GM18519 (cell line): ENCODE measurements at regions not wholly inside any gene's neighbourhood (a gene's known extent, or its start where the extent isn't known, plus 50 kb on each side); places are given as distances from the start of the nearest gene placed in this dataset.

Experiments
- ATAC-seq: cut with Tn5 transposase; IDR thresholded peaks from one replicate; pipeline ENCODE4 v1.9.1; 2021; ENCODE audit warnings: mild to moderate bottlenecking, moderate library complexity; ENCODE audit not compliant: unreplicated experiment, low FRiP score

- no peak for ATAC-seq
Measured at GRCh38 chr12:77630790-77631445, 199.8 kb upstream of the NAV3 start.

- ATAC-seq: no peak
Measured at GRCh38 chr12:77630344-77630743, 200.3 kb upstream of the NAV3 start.

GRCh38 chr12:77629141-77629540 is 201.6 kb upstream of the NAV3 start:
- no peak for ATAC-seq

- no peak for ATAC-seq
Measured at GRCh38 chr12:77625441-77625840, 205.3 kb upstream of the NAV3 start.

GRCh38 chr12:77619425-77619824 is 211.3 kb upstream of the NAV3 start:
- ATAC-seq: no peak

GRCh38 chr12:77617818-77618217 is 212.9 kb upstream of the NAV3 start:
- ATAC-seq: no peak

- ATAC-seq: no peak
Measured at GRCh38 chr12:77615332-77615731, 215.4 kb upstream of the NAV3 start.

GRCh38 chr12:77613411-77613810 is 217.3 kb upstream of the NAV3 start:
- no peak for ATAC-seq

GRCh38 chr12:77610446-77610845 is 220.2 kb upstream of the NAV3 start:
- ATAC-seq: no peak

- ATAC-seq: no peak
Measured at GRCh38 chr12:77609016-77609415, 221.7 kb upstream of the NAV3 start.

GRCh38 chr12:77608271-77608824 is 222.3 kb upstream of the NAV3 start:
- ATAC-seq: no peak

- no peak for ATAC-seq
Measured at GRCh38 chr12:77606348-77606747, 224.3 kb upstream of the NAV3 start.

GRCh38 chr12:77603946-77604345 is 226.7 kb upstream of the NAV3 start:
- ATAC-seq: no peak

- ATAC-seq: no peak
Measured at GRCh38 chr12:77601069-77601468, 229.6 kb upstream of the NAV3 start.

GRCh38 chr12:77600468-77600843 is 230.2 kb upstream of the NAV3 start:
- ATAC-seq: no peak

GRCh38 chr12:77599782-77600467 is 230.8 kb upstream of the NAV3 start:
- no peak for ATAC-seq

GRCh38 chr12:77594366-77594765 is 236.3 kb upstream of the NAV3 start:
- ATAC-seq: no peak

GRCh38 chr12:77592836-77593235 is 237.9 kb upstream of the NAV3 start:
- no peak for ATAC-seq

- ATAC-seq: no peak
Measured at GRCh38 chr12:77591959-77592743, 238.5 kb upstream of the NAV3 start.

- no peak for ATAC-seq
Measured at GRCh38 chr12:77590306-77590705, 240.4 kb upstream of the NAV3 start.

- no peak for ATAC-seq
Measured at GRCh38 chr12:77584860-77585259, 245.8 kb upstream of the NAV3 start.
